HepG2 (cell line): ENCODE measurements at regions not wholly inside any gene's neighbourhood (a gene's known extent, or its start where the extent isn't known, plus 50 kb on each side); places are given as distances from the start of the nearest gene placed in this dataset.

Experiments used
- CTCF ChIP-seq: sonication (generic); formaldehyde crosslinking; IDR thresholded peaks from 2 replicates; pipeline ENCODE4 v1.5.0; 2020; ENCODE audit warnings: mild to moderate bottlenecking, missing genetic modification reagents, moderate library complexity
- HCFC1 ChIP-seq: fragments of 150-350 bp; IDR thresholded peaks from 2 replicates; pipeline ENCODE4 v1.6.1; 2014; ENCODE audit warnings: low read depth, low read length
- POLR2AphosphoS2 ChIP-seq: IDR thresholded peaks from 2 replicates; pipeline ENCODE4 v1.6.1; 2011; ENCODE audit warnings: low read depth, low read length, improper control_type of control experiment
- SIN3A ChIP-seq: IDR thresholded peaks from 2 replicates; pipeline ENCODE4 v1.6.1; 2011; ENCODE audit warnings: low read depth, mild to moderate bottlenecking, control low read depth, low read length, borderline replicate concordance
- SP2 ChIP-seq: sonication (generic); formaldehyde crosslinking; IDR thresholded peaks from 2 replicates; pipeline ENCODE4 v1.5.1; 2020; ENCODE audit warnings: mild to moderate bottlenecking, missing genetic modification reagents
- SRF ChIP-seq: IDR thresholded peaks from 2 replicates; pipeline ENCODE4 v1.6.1; 2011; ENCODE audit warnings: mild to moderate bottlenecking, low read depth, low read length, moderate library complexity
- ZNF737 ChIP-seq: sonication (generic); formaldehyde crosslinking; IDR thresholded peaks from 2 replicates; pipeline ENCODE4 v1.5.0; 2020; ENCODE audit warnings: missing genetic modification reagents, mild to moderate bottlenecking, borderline replicate concordance
- TF ChIP-seq, protein P1 (sequence below): sonication (generic); formaldehyde crosslinking; IDR thresholded peaks from 2 replicates; pipeline ENCODE4 v1.4.0; 2020; ENCODE audit warnings: missing genetic modification reagents

DNA sequence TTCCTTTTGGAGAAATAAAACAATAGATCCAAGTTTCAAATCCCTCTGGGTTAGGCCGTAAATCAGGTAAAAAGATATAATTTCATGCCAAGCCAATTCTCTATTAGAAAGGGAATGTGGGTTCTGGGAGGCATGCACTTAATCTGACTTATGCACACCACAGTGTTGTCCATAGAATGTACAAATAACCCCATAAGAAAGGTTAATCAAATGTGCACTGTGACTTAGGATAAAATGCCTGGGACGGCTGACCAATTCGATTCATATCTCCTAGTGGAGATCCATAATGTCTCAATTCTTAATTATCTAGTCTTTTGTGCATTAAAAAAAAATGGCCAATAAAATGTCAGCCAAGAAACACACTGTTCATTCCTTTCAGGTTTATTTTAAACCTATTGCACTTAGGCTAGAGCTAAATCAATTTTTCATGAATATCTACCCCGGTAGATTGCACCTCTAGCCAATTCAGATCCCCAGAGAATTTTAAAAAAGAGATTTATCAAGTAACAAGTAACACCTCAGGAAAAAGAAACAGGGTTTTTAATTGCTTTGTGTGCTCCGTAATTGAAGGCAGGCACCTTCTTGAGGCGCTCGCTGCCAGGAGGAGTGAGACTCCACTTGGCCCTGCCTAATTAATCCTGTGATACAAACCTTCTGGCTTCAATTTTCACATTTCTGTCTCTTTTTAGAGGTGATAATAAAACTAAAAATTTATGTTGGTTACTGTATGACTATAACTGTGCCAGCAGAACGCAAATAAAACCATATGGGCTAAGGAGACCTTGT, 265.1 kb downstream of the ETV1 start:
- TF ChIP-seq POLR2AphosphoS2: no peak
- no peak for TF ChIP-seq ZNF737 (CRISPR knock-in tag)
- no peak for TF ChIP-seq SIN3A
- no peak for TF ChIP-seq HCFC1
- no peak for TF ChIP-seq CTCF (CRISPR knock-in tag)
- TF ChIP-seq SP2 (CRISPR knock-in tag): no peak
- TF ChIP-seq, protein P1, sequence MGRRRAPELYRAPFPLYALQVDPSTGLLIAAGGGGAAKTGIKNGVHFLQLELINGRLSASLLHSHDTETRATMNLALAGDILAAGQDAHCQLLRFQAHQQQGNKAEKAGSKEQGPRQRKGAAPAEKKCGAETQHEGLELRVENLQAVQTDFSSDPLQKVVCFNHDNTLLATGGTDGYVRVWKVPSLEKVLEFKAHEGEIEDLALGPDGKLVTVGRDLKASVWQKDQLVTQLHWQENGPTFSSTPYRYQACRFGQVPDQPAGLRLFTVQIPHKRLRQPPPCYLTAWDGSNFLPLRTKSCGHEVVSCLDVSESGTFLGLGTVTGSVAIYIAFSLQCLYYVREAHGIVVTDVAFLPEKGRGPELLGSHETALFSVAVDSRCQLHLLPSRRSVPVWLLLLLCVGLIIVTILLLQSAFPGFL (CRISPR knock-in tag): no peak
- no peak for TF ChIP-seq SRF
